HG02763 (cell line): ENCODE measurements at regions not wholly inside any gene's neighbourhood (a gene's known extent, or its start where the extent isn't known, plus 50 kb on each side); places are given as distances from the start of the nearest gene placed in this dataset.

Experiments
- ATAC-seq: cut with Tn5 transposase; IDR thresholded peaks from one replicate; pipeline ENCODE4 v1.9.1; 2021; ENCODE audit warnings: mild to moderate bottlenecking, moderate library complexity; ENCODE audit not compliant: unreplicated experiment

DNA sequence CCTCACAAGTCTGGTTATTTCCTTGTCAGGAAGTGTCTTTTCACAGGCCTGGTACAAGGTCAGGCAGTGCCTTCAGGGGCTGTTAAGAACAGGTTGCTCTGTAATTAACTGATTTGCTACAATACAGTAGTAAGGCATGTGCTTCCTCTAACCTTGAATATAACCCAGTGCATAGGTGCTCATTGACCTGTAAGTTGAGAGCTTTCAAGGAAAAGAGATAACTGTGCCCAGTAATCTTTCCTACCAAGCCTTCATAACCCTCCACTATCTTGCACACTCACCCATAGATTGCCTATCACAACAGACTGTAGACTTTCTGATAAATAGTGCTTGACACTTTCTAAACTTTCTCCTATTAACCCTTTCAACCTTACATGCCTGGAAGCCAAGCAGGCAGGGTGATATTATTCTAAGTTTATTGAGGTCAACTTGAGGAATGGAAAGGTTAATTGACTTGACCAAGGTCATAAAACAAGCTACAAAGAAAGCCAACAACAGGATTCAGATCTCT lies 148.1 kb downstream of the PPARGC1A start:
- ATAC-seq: no peak

DNA sequence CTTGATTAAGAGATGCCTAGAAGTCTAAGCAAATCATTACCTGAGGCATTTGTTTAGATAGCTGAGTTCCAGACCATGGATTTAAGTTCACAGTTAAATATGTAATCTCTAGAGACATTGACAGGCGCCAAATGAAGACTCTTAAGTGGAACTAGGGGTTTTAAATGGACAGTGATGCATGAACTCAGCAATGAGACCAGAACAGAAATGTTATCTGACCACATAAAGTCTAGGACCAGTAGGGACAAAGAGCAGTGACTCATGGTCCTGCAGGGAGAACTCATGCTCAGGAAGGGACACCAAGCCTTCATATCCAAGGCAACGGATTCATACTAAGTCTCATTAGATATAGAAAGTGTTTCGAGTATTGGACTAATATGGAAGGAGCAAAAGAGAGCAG lies 152.3 kb downstream of the PPARGC1A start:
- no peak for ATAC-seq

DNA sequence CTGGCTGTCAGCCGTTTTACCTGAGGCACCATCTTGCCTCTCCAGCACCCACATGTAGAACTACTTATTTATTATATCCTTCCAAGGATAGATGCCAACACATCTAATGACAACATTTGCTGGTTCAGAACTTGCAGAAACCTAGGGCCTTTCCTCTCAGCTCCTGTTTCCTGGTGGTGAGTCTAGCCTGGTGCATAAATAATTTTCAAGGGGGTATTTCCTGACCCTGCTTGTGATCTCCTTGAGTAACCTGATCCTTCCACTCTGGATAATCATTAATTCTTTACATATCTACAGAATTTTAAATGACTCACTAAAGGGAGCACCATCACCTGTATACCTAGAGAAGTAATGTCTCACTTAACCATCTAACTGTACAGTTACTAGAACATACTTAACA lies 153.4 kb downstream of the PPARGC1A start:
- ATAC-seq: no peak

DNA sequence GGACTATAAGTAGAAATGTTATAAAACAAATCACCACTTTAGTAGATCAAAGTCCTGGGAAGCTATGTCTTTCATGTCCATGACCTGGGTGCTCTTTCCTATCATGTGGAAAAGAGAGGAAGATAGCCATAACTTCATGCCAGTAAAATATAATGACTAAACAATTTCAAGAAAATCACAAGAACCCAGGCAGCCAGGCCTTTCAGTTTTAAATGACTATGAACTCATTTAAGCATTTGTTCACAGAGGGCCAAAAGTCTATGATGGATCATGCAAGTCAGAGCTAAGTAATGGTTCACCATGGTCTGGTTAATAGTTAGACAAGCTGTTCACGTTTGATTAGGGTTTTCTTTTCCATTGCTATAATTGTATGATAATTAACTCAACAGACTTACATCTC lies 155.8 kb downstream of the PPARGC1A start:
- no peak for ATAC-seq

DNA sequence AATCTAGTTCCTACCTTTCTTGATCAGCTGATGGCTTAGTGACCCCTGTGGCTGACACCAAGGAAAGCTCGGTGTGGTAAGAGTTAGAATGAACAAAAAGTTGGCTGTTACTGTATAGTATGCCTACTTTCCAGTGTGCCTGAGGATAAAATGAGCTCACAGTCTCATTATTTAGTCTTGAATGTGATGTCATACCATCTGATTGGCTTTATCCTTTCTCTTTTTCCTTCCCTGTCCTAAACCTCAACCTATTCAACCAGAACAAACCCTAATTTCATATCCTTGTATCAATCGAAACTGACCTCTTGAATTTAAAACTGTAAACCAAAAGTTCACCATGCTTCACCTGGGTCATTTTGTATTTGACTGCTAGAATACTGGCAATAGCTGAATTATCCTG lies 156.4 kb downstream of the PPARGC1A start:
- no peak for ATAC-seq

DNA sequence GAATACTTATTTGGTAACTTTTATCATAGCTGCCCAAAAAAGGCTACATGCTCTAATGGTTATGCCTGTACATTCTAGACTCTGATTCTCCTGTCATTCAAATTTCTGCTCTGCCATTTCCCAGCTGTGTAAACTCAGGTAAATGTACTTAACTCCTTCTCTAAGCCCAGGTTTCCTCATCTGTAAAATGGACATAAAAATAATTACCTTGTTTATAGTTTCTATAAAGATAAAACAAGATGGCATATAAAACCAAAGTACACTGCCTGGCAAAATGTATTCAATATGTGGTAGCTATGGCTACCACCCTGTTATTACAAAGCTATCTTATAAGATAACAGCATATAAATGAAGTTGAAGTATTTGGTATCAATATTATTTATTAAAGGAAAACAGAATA lies 158.8 kb downstream of the PPARGC1A start:
- ATAC-seq: no peak

DNA sequence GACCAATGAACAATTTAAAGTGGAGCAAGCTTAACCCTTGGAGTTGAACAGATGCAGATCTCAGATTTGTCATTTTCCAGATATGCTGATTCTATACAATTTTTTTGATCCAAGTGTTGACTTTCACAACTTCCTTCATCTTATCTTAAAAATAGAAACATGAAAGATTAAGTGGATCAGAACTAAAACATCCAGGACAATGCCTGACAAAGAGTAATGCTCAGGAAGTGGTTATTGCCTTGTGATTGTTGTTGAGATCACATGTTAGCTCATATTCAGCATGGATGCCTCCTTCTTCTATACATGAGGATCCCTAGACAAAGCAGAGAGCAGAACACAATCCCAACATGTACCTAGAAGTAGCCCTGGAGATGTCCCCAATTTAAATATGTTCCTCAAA lies 160.9 kb downstream of the PPARGC1A start:
- no peak for ATAC-seq

DNA sequence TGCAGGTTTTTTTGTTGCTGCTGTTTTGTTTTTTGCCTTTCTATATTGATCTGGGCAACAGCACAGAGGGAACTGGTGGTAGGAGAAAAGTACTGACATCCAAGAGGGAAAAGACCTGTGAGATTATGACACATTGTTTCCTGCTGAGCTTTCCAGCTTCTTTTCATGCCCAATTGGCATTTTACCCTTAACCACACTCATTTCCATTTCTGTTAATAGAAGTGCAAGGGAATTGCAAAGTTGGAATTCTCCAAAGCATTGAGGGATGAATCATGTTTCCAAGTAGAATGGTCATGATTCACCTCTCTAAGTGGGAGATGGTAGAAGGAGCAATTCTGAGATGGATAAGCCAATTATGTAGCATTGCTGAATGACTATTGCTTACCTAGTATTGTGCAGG lies 161.5 kb downstream of the PPARGC1A start:
- no peak for ATAC-seq

DNA sequence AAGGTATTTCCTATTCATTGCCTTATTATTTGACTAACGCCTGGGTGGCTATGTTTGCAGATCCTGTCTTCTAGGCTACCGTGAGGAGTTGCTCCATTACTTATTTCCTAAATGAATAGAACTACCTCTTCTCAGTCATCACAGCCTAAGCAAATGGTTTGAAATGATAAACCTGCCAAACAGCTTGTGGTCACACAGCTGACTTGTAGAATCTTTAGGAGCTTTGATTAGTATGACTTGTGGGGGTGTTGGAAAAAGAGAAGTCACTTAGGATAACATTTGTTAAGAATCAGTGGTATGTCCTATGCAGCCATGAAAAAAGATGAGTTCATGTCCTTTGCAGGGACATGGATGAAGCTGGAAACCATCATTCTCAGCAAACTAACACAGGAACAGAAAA lies 169.3 kb downstream of the PPARGC1A start:
- ATAC-seq: no peak

DNA sequence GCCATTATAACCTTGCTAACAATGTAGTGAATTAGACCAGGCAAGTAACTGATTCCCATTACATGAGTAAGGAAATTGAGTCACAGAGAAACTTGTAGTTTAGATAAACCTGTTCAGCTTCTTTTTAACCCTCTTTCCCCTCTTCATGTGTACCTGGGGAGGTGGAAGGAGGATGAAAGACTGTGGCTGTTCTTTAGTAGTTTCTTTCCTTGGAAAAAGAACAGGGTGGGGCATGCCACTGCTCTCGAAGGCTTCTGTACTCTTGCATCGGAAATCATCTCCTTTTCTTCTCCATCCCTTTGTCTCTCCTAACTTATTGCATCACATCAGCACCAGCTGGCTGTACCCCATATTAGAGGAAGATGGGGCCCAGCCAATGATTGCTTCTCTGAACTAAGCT lies 171.4 kb downstream of the PPARGC1A start:
- ATAC-seq: no peak

DNA sequence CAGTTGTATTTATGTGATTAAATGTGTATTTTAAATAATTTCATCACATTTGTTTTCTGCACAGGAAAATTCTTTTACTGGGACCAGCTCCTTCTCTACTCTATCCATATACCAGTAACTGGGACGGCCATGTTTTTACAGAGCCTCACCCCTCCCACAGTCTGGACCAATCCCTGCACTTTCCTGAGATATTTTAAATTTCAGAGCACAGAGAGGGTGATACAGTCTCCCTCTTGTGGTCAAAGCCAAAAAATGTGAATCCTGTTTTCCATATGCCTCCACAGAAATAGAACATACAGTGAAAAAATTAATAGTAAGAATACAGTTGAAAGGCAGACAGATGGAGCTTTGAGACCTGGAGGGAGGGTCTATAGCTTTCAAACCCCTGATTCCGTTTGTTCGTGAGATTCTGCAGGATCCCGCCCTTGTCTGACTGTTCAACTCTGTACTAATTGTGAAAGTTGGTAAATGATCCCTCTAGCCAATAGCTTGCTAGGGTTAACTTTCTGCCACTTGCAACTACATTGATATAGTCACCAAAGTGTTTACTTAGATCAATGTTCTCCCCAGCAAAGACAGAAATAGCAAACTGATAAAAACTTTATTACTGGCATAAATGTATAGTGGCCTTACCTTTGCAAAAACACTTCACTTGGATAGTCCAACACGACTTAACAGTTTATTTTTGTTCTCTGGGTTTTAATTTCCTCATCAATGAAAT lies 172.2 kb downstream of the PPARGC1A start:
- ATAC-seq: no peak

DNA sequence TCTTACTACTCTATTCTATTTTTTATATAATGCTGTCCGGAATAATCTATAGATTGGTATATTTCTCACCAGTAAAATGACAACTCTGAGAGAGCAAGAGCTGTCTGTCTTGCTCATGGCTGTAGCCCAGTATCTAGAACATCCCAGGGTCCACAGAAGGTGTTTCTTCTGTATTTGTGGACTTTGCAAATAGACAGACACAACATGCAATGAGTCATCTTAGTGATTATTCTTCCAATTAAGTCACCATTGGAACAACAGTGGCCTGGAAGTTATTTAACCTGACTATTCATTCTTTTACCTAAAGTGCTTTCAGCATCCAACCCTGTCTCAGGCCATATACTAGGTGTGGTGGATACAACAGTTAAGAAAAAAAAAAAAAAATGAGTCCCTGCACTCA lies 179.5 kb downstream of the PPARGC1A start:
- no peak for ATAC-seq

DNA sequence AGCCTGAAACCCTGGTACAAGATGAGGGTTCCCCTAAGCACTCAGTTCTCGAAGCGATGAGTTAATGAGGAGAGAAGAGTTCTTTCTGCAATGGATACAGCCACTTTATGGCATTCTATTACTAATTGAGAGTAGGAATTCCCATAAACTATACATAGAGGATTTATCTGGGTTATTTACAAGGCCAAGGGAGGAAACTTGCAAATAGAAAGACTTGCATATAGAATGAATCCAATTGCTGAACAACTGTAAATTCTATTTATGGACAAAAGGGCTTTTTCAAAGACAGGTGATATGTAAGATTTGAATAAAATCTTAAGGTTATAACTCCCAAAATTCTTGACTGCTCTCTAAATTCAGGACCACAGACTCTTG lies 182.2 kb downstream of the PPARGC1A start:
- ATAC-seq: no peak

DNA sequence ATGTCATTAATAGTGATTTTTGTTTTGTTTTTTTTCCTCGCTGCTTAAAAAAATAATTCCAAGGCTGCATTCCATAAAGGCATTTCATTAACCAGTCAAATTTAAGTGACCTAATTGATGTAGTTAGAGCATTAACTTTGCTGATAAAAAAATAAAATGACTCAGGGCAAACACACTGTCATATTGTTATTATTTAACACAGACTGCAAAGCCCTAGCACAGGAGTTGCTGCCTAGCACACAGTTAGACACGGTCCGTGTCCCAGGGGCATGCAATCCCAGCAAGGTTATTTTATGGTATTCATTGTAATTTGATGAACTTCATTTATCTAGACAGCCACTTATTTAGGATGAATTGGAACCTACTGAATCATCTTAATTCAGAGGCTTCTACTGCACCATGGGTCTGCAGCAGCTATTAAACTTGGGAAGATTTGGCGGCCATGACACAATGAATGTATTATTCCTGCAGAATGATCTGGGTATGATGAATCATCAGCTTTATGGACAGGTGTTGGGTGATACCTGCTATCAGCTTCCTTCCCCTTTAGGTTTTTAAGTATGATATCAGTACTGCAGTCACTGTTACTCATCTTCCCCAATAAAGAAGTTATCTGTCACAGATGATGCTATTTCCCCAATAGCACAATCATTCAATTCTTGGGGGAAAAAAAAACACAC lies 182.7 kb downstream of the PPARGC1A start:
- ATAC-seq: no peak

DNA sequence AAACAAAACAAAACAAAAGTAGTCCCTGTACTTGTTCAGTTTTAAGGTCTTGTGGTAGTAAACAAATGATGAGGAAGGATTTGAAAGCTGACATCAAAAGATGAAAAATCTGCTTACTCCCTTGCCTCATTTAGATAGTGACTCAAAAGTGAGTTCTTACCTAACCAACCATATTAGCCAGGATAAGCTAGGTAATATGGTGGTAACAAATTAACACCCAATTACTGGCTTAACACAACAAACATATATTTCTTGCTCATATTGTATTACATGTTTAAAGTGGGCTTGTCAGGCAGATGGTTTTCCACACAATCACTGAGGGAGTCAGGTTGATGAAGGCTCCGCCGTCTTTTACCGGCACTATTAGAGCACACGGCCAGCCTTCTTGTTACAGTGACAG lies 189.7 kb downstream of the PPARGC1A start:
- no peak for ATAC-seq

DNA sequence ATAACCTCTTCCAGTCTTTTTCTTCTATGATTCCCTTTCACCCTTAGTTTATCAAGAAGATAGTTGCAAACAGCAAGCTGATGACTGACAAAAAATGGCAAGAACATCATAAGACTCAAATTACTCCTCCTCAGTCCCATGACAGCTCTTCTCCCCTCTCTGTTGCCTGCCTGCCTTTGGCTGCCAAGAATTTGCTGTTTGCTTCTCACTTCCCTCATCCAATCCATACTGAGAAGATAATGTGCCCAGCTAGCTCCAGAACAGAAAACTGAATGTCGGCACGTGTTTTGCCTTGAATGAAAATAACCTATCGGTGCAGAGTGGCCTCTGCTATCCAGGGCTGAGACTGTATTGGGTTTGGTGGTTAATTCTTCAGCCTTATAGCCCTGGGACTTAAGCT lies 192.1 kb downstream of the PPARGC1A start:
- no peak for ATAC-seq

DNA sequence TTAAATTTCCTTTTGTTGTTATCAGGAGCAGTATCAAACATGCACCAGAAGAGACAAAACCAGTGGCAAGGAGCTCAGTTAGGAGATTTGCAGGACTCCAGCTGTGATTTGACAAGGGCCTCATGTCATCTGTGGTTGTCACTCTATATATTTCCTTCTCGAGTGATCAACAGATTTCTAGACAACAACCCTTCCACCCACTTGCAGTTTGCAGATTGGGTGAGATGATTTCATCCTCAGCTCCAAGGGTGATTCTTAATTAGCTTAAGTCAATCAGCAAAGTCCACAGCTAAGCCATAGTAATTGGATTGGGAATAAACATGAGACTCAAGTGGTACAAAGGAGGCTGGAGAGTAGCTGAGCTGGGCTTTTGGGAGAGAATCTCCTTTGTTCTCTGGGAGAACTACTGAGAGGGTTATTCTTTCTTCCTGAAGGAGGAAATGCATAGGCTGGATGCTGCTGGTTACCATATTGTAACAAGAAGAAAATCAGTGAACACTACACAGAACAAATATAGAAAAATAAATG lies 192.8 kb downstream of the PPARGC1A start:
- ATAC-seq: no peak

DNA sequence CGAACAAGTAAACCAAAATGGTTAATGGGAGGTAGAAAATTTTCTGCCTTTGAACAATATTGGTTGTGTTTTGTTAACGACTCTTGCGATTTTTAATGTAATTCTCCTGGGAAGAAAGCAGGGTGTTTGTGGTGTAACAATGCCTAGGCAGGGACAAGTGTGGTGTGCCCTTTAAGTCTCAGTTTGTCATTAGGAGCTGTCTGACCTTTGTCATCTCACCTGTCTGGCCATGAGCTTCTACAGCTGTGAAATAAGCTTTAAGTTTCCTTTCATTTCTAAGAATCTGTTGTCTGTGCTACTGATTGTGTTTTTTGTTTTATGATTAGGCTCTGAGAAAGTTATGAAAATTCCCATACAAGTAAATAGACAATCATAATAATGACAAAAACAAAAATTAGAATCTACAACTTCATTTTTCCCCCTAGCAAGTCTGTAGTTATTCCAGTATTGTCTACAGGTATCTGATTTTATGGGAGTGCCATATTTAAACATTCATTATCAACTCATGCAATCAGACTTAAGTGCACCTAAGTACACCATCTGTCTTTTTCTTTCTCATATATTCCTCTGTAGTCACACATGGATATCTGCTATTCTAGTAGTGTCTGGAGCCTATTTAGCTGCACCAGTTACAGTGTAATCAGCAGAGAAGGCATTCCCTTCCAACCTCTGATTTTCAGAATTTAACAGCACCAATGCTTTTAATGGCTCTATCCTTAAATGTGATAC lies 203.5 kb downstream of the PPARGC1A start:
- ATAC-seq: no peak

DNA sequence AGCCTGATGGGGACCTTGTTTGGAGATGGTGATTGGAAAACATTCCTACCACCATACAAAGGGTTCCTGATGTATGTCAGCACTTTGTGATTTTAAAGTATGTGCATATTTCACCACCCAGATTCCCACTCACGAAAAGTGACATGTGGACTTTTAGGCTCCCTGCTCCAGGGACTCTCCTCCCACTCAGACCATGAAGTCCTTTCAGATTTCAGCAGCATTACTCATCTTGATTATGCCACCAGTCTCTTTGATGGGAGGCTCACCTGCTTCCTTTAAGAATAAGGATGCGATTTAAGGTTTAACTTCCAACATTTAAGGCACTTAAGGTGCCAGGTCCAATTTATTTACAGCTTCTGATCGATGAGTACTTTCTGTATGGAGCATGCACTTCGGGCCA lies 204.4 kb downstream of the PPARGC1A start:
- no peak for ATAC-seq

DNA sequence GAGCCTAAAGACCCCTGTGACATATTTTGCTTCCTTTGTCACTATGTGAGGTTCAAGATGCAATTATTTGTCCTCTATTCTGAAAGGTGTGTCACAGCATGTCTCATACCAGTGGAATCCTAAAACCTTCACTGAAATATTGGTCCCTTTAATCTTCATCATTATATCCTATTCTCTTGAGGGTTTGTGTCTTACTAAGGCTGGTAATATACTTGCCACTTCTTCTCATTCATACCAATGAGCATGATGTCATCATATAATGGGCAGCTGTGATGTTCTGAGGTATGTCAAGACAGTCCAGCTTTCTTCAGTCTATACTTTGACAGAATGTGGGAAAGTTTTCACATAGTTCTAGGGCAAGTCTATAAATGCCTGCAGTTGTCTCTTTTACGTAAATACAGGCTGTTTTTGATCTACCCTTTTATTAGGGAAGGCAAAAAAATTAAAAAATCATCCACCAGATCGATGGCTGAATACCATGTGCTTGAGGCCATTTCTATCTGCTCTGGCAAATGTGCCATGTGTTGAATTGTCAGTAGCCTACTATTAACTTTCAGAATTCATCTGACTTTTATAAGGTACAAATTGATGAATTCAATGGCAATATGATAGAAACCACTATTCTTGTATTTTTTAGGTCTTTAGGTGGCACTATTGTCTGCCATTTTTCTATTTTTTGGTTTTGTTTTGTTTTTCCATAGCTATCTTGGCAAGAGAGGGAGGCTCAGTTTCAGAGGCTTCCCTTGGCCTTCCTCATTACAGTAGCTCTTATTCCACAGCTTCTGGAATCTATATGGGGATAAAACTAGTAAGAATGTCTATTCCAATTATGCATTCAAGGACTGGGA lies 209.0 kb downstream of the PPARGC1A start:
- no peak for ATAC-seq

DNA sequence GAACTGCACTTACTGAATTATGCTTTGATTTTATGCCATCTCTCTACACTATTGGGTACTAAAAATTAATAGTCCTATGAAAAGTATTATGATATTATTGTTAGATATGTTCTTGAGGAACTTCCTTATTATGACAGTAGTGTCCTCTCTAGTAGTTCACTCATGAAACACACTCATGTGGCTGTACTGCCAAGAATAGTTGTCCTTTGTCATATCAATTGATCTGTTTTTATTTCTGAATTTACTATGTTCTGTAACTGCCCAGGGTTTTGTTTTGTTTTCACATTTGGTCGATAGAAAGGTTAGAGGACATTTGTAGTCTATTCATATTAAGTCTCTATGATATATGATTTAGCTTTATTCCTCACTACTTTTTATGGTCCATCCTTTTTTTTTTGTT lies 215.2 kb downstream of the PPARGC1A start:
- ATAC-seq: no peak
